ENCODE measurements at regions not wholly inside any gene's neighbourhood (a gene's known extent, or its start where the extent isn't known, plus 50 kb on each side); places are given as distances from the start of the nearest gene placed in this dataset.

- POLR2A ChIA-PET, result no interaction called here
- CTCF ChIA-PET, result no interaction called here
Observed at GRCh38 chr16:6636457-6636856, 696.2 kb upstream of the RBFOX1 start.

GRCh38 chr16:6634151-6634550, 698.5 kb upstream of the RBFOX1 start:
- CTCF ChIA-PET, result no interaction called here
- POLR2A ChIA-PET, result no interaction called here

- ChIA-PET POLR2A (no interaction called here), CTCF (no interaction called here)
Observed at GRCh38 chr16:6633456-6633855, 699.2 kb upstream of the RBFOX1 start.

GRCh38 chr16:6629110-6629509, 703.5 kb upstream of the RBFOX1 start:
- ChIA-PET POLR2A (no interaction called here), CTCF (no interaction called here)

- POLR2A ChIA-PET, result no interaction called here
- CTCF ChIA-PET, result no interaction called here
Observed at GRCh38 chr16:6625606-6626005, 707.0 kb upstream of the RBFOX1 start.

- ChIA-PET CTCF (no interaction called here), POLR2A (no interaction called here)
Observed at GRCh38 chr16:6618874-6619273, 713.8 kb upstream of the RBFOX1 start.

- ChIA-PET POLR2A (no interaction called here), CTCF (no interaction called here)
Observed at GRCh38 chr16:6616746-6617145, 715.9 kb upstream of the RBFOX1 start.

GRCh38 chr16:6615636-6616035, 717.0 kb upstream of the RBFOX1 start:
- POLR2A ChIA-PET, result no interaction called here

GRCh38 chr16:6611535-6611934, 721.1 kb upstream of the RBFOX1 start:
- ChIA-PET POLR2A (no interaction called here), CTCF (no interaction called here)

More at GRCh38 chr16:6615636-6616035, 717.0 kb upstream of the RBFOX1 start:
- CTCF ChIA-PET, result no interaction called here

GRCh38 chr16:6605490-6605889, 727.2 kb upstream of the RBFOX1 start:
- ChIA-PET POLR2A (no interaction called here), CTCF (no interaction called here)

GRCh38 chr16:6603780-6604325, 728.8 kb upstream of the RBFOX1 start:
- ChIA-PET CTCF (no interaction called here), POLR2A (no interaction called here)

GRCh38 chr16:6602405-6602804, 730.2 kb upstream of the RBFOX1 start:
- ChIA-PET POLR2A (no interaction called here), CTCF (no interaction called here)

- POLR2A ChIA-PET, result no interaction called here
- CTCF ChIA-PET, result no interaction called here
Observed at GRCh38 chr16:6600167-6600566, 732.5 kb upstream of the RBFOX1 start.

- ChIA-PET CTCF (no interaction called here), POLR2A (no interaction called here)
Observed at GRCh38 chr16:6593799-6594198, 738.8 kb upstream of the RBFOX1 start.

GRCh38 chr16:6576606-6577005, 756.0 kb upstream of the RBFOX1 start:
- CTCF ChIA-PET, result no interaction called here
- POLR2A ChIA-PET, result no interaction called here

GRCh38 chr16:6576113-6576512, 756.5 kb upstream of the RBFOX1 start:
- CTCF ChIA-PET, result no interaction called here
- POLR2A ChIA-PET, result no interaction called here

- CTCF ChIA-PET, result no interaction called here
- POLR2A ChIA-PET, result no interaction called here
Observed at GRCh38 chr16:6574146-6574545, 758.5 kb upstream of the RBFOX1 start.

- CTCF ChIA-PET, result no interaction called here
- POLR2A ChIA-PET, result no interaction called here
Observed at GRCh38 chr16:6573577-6573976, 759.1 kb upstream of the RBFOX1 start.

GRCh38 chr16:6571044-6571443, 761.6 kb upstream of the RBFOX1 start:
- POLR2A ChIA-PET, result no interaction called here
- CTCF ChIA-PET, result no interaction called here

- CTCF ChIA-PET, result no interaction called here
- POLR2A ChIA-PET, result no interaction called here
Observed at GRCh38 chr16:6570530-6570929, 762.1 kb upstream of the RBFOX1 start.

GRCh38 chr16:6562986-6563385, 769.7 kb upstream of the RBFOX1 start:
- ChIA-PET POLR2A (no interaction called here), CTCF (no interaction called here)

- POLR2A ChIA-PET, result no interaction called here
- CTCF ChIA-PET, result no interaction called here
Observed at GRCh38 chr16:6560306-6561100, 772.1 kb upstream of the RBFOX1 start.
